HG02610 (cell line): ENCODE measurements at regions not wholly inside any gene's neighbourhood (a gene's known extent, or its start where the extent isn't known, plus 50 kb on each side); places are given as distances from the start of the nearest gene placed in this dataset.

Experiments used
- ATAC-seq: cut with Tn5 transposase; IDR thresholded peaks from one replicate; pipeline ENCODE4 v1.9.1; 2021; ENCODE audit warnings: mild to moderate bottlenecking, moderate library complexity; ENCODE audit not compliant: unreplicated experiment

- ATAC-seq: no peak
These were observed 170.2 kb upstream of the ZMIZ1 start for GRCh38 chr10:78898341-78899097.

DNA sequence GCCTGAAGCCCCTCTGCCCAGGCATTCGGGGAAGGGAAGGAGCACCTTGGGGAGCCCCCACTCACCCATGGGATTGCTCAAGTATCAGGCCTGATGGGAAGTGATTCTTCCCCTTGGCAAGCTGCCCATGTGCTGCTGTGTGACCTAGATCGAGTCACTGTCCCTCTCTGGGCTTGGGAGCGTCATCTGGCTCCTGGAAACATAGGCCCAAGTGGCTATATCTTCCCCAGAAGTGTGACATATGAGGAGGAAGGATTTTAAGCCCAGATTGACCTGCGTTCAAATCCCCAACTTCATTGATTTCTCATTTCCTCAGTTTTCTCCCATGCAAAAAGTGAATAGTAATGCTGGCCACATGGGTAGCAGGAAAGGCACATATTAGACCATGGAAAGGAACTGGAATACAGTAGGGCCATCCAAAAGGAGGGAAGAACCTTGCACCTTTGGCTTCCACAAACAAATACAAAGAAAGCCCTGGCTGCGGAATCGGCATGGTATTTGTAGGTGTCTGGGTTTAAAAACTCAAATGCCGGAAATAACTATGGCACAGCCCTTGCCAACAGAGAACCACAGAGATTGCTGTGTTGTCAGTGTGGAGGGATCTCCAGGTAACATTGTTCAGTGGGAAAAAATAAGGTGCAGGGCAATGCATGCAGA lies 169.5 kb upstream of the ZMIZ1 start:
- no peak for ATAC-seq

DNA sequence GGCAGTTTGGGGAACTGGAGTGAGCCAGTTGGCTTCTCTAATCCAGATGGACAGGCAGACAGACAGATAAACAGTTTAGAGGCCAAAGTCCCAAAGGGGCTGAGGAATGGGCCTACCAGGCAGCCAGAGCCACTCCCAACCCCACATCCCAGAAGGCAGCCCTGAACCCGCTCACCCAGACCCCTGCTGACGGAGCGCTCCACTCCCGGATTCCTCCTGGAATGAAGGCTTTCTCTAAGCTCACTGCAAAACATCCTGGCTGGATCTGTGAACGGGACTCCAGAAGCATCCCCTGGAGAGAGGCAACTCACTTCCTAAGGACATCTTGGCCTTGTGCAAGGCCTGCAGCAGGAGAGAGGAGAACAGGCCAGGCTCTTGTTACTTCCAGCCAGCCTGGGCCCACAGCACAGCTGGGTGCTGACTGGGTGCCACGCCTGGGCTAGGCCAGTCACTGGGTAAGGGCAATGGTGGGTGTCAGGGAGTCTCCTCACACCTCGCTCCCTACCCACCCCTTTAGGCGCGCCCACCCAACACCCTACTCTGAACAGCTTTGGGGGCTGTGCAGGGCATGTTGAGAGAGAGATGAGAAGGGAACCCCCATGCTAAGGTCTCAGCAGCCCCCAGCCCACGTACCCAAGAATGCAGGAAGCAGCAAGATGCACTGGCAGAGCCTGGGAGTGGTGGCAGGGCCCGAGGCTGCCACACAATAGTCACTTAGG lies 168.6 kb upstream of the ZMIZ1 start:
- ATAC-seq: no peak

DNA sequence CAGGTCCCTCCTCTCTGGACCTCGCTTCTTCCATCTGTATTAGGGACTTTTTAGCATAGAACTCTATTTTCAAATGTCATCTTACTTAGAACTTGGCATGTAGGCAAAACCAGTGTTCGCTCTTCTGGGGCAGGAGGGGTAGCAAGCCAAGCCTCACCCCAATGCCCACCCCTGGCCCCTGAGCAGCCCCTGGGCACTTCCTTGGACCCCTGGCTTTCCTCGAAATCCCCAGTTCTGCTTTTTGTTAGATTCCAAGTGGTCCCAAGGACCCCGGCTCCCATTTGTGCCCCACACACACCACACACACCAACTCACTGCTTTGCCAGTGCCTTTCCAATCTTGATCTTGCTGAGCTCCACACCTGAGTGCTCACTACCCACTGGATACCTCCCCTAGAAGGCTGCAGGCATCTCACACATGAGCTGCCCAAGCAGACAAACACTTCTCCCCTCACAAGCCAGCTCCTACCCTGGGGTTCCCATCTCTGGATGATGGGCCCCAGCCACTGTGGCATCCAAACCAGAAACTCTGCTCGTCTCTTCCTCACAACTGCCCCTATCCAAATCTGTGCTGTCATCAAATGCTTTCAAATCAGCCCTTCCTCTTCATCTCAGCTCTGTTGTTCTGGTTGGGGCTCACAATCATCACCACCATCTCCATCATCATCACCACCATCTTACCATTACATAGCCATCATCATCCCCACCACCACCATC lies 167.9 kb upstream of the ZMIZ1 start:
- ATAC-seq: no peak

- ATAC-seq: no peak
These were observed 167.1 kb upstream of the ZMIZ1 start for GRCh38 chr10:78901694-78902093.

GRCh38 chr10:78902815-78903214 lies 166.0 kb upstream of the ZMIZ1 start:
- no peak for ATAC-seq

- no peak for ATAC-seq
These were observed 165.3 kb upstream of the ZMIZ1 start for GRCh38 chr10:78903341-78903940.

- no peak for ATAC-seq
These were observed 164.6 kb upstream of the ZMIZ1 start for GRCh38 chr10:78904196-78904595.

DNA sequence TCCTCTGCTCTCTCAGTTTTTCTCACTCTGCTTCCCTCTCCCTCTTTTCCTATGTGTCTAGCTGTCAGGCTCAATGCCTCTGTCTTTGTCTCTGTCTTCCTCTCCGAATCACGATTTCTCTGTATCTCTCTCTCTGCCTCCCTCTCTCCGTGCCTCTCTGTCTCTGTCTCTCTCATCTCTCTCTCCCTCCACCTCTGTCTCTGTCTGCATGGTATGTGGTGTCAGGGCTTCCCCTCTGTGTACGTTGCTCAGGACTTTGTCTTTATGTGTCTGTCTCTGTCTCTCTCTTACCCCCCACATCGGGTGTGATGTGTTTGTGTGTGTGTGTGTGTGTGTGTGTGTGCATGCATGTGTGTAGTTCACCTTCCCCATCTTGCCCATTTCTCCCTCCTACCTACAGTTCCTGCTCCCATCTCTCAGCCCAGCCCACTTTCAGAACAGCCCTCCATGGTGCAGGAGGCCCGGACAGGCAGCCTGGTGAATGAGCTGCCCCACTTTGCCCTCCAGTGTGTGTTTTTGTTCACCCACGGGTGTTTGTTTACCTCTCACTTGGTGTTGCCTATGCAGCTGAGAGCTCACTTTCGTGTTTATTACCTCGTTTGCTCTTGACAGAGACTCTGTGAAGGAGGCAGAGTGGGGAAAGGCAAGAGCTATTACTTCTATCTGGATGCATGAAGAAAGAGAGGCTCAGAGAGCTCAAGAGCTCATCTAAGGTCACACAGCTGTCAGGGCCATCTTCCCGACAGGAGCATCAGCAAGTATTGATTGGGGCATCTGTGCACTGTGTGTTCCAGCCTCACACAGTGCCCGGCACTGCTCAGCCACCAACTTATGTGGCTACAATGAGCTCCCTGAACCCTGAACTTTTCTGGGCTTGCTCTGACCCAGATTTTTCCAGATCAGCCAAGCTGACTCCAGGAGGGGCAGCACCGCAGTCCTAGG lies 163.5 kb upstream of the ZMIZ1 start:
- ATAC-seq: no peak

DNA sequence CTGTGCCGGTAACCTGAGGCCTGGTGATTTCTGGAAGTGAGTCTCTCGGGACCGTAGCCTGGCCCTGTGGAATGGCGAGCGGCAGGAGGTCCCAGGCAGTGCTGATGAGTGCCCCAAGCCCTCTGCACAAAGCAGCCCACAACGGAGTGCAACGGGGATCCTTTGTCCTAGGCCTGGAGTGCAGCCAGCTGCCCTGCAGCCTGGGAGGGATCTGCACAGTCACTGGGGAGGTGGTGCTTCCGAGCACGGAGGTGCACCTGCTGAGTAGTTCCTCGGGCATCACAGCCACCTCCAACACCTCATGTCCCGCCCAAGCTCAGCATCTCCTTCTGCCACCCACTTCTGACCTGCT lies 162.8 kb upstream of the ZMIZ1 start:
- ATAC-seq: no peak

DNA sequence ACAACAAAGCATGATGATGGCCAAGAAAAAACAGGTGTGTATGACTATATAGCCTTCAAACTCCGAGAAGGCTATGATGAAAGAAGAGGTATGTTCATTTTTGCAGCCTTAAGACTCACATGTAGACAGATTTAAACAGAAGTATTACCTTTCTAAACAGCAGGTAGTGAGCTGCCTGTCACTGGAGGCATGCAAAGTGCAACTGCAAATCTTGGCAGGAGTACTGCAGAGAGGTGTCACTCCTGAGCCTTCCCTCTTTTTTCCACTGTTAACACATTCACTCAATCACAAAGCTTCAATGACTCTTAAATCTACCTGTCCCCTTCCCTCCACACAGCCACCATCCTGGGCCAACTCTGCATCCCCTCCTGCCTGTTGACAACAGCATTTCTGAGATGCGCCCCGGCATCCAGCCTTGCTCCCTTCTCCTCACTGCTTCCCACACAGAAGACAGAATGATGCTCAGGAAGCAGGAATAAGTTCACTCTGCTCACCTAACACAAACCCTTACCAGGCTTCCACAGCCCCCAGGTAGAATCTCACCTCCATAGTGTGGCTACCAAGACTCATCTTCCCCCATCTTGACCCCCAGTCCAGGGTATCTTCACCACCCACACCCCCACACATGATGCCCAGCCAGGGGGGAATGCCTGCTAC lies 161.9 kb upstream of the ZMIZ1 start:
- no peak for ATAC-seq

DNA sequence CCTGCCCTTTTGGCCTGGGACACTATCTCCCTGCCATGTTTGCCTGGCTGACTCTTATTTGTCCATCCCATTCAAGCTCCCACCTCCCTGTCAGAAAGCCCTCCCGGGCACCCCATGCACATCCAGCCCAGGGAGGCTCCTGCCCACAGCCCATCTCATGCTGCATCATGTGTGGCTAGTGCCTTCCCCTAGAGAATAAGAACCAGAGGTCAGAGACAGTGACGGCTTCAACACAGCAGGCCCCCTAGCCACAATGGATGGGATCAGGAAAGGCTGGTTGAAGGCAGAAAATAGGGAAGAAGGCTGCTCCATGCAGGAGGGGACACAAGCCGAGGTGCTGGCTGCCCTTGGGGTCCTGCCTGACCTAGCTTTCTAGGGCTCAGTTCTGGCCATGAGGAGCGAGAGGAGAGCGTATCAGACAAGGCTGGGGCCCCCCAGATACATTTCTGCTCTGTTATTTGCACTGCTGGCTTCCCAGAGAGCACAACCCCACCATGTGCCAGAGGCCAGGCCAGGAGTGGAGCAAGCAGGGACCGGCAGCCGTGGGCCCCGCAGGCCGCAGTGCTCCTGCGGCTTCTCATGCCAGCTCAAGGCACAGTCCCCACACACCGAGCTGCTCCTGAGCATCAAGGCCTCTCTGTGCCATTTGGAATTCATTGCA lies 161.1 kb upstream of the ZMIZ1 start:
- ATAC-seq: no peak

DNA sequence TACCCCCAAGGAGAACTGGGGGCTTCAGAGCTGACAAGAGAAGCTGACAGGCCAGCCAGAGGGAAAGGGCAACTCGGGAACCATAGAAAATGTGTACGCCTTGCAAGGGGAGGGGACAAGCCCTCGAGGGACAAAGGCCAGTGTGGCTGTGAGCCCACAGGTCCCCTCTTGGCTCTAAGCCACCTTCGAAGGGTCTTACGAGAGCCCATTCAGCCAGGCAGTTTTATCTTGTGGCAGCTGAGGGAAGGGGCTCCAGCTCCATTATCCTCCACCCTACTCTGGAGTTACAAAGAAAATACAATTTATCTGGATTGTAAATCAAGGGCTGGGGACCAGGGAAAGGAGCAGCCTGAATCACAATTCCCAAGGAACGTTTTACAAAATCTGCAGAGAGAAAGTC lies 159.5 kb upstream of the ZMIZ1 start:
- ATAC-seq: no peak

DNA sequence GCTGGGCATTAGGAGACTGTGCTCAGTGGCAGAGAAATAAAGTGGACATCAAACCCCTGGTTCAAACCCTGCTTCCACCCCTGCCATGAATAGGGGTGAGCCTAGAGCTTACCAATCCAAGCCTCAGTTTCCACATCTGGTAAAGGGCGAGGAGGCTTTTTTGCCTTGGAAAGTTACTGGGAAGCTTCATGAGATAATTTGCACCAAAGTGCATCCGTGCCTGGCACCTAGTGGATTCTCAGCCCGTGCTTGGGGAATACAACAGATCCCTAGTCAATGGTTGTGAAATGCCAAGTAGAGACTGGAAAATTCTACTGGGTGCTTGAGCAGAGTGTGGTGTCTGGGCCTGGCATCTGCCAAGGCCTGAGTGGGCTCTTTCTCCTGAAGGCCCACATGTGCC lies 158.7 kb upstream of the ZMIZ1 start:
- ATAC-seq: no peak

DNA sequence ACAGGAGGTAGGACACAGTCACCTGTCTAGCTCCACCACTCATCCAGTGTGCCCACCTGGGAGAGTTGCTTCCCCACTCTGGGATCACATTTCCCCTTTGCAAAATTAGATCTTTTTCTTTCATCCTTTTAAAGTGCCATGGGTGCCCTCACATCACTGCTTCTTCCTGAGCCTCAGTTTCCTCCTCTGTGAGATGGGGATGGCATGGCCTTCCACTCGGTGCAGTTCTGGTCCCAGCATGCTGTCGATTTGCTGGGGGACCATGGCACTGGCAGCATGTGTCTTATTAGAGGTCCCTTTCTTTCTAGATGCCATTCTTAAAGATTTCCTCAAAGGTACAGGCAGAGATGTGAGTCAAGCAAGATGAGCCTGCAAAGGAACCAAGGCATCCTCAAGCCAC lies 158.3 kb upstream of the ZMIZ1 start:
- no peak for ATAC-seq

DNA sequence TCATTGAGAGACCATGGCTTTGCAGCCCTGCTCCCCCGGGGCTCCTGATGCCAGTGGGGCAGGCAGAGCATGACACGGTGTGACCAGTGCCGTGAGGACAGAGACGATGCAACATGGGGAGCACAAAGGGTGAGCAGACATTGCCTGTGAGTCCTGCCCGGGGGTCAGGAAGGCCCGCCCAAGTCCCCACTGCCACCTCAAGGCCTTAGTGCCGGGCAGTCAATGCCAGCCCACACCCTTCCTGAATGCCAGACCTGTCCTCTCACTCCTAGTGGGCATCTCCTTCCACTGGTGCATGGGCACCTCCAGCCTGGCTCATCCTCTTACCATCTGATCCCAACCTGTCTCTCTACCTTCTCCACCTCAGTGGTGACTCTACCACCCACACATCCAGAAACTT lies 157.9 kb upstream of the ZMIZ1 start:
- no peak for ATAC-seq

- ATAC-seq: no peak
These were observed 157.0 kb upstream of the ZMIZ1 start for GRCh38 chr10:78911533-78912340.
